Ecto neural progenitor cell (in vitro differentiated cells): ENCODE measurements at regions not wholly inside any gene's neighbourhood (a gene's known extent, or its start where the extent isn't known, plus 50 kb on each side); places are given as distances from the start of the nearest gene placed in this dataset.
"Not testable (repeated sequence)": the region's sequence is repeated elsewhere in the genome, so short reads cannot be mapped to it uniquely, and the experiment has no call there.

Experiments
- DNase-seq: peaks from one replicate; pipeline ENCODE4 v3.0.0-alpha.2; 2018; ENCODE audit warnings: low spot score

DNA sequence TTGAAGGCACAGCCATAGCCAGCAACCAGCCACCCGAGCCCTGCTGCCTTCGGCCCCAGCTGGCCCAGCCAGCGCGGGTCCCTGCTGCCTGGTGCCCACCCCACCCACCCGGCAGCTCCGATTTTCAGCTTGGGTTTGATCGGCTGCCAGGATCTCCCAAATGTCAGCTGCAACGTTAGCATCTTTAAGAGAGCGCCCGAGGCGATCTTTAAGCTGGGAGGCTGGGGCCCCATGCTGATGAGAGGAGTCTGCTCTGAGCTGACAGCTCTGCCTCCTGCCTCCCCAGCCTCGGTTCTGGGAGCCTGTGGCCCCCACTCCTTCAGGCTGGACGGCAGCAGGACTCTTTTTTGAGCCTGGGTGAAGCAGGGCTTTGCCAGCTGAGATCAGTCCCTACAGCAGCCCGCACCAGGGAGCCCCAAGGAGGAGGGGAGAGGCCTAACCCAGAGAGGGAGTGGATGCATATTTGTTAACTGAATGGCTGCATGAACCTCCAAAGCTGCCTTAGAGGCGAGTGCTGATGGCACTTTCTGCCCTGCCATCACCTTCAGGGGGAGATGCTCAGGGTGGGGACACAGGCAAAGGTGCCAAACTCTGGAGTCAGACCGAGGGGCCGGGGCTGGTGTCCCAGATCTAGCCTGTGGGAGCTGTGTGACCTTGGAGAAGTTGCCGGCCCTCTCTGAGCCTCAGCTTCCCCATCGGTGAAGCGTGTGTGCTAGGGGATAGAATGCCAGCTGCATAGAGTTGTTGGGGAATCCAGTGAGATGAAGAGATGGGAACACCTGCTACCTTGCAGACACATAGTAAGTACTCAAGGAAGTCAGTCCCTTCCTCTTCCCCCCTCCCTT lies 165.5 kb downstream of the C9orf50 start:
- no peak for DNase-seq

- no peak for DNase-seq
Observed at GRCh38 chr9:129454467-129455067, 166.3 kb downstream of the C9orf50 start.

DNA sequence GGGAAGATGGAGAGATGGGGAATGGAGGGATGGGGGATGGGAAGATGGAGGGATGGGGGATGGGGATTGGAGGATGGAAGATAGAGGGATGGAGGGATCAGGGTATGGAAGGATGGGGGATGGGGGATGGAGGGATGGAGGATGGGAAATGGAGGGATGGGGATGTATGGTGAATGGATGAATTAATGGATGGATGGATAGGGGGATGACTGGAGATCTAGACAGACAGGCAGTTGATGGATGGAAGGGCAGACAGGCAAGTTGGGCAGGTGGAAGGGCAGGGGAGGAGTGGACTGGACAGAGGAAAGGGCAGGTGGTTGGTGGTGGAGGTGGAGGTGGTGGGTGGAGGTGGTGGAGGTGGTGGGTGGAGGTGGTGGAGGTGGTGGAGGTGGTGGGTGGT lies 167.2 kb downstream of the C9orf50 start:
- DNase-seq = no peak

- DNase-seq = no peak
Observed at GRCh38 chr9:129451669-129452068, 169.2 kb downstream of the C9orf50 start.

DNA sequence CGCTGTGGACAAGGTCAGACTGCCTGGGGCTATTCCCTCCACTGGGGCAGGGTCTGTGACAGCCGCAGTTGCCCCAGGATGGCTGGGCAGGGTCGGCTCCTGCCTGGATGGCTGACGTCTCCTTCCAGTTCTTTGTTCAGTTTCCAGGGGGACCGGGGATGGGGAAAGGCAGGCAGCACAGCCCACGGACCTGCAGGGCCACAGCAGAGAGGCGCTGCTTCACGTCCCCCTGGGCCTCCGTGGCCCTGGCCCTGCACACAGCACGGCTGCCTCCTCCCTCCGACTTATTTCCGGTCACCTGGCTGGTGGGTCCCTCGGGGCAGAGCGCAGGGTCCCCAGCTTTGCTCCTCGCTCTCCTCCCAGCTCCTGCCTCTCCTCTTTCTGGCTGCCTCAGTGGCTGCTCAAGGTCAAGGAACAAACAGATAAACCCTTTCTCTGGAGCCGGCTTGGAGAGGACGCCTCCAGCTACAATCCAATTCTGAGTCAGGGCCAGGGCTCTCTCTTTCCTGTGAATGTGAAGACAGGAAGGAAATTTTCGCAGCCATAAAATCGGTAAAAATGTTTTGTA lies 169.7 kb downstream of the C9orf50 start:
- no peak for DNase-seq

DNA sequence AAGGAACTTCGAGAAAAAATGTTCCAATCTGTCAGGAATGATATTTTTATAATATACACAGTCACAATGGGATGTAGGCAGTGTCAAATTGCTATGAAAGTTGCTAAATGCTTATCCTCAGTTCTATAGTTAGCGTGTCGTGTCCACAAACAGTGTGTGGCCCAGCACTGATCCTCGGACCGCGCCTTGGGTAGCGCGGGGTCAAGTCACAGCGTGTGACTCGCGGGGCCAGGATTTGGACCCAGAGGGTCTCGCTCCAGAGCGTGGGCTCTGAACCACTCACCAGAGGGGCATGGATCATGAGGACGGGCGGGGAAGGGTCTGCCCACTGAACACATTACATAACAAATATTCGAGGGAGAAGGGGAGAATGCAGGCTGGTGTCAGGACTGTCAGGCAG lies 171.8 kb downstream of the C9orf50 start:
- DNase-seq = no peak

- no peak for DNase-seq
Observed at GRCh38 chr9:129446828-129447550, 173.9 kb downstream of the C9orf50 start.

GRCh38 chr9:129445794-129446306 lies 175.1 kb downstream of the C9orf50 start:
- DNase-seq = no peak

GRCh38 chr9:129443515-129444164 lies 177.3 kb downstream of the C9orf50 start:
- DNase-seq = not testable (repeated sequence)

DNA sequence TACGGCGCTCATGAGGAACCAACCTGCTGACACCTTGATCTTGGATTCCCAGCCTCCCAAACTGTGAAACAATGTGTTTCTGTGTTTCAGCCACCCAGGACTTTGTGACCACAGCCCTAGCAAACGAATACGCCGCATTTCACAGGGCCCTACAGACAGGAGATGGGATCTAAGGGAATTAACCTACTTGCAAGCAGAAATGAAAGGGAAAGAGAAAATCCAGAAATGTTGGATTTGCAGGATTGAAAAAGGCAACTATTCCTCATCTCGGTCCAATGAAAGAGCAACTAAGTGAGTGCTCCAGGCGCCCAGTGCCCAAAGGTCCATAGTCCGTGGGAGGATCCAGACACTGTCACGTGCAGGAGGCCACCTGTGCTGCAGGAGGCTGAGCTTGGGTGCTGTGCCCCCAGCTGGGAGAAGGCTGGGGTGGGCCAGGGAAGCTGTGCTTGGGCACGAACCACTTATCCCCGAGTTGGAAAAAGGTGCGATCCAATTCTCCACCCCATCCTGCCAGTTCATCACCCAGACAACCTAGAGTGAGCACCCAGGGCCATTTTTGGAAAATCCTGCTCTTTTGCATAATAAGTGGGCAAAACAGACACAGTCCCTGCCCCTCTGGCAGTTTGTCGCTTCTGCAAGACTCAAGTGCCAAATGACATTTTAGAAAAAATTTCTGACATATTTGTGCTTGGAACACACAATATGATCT lies 177.9 kb downstream of the C9orf50 start:
- no peak for DNase-seq

DNA sequence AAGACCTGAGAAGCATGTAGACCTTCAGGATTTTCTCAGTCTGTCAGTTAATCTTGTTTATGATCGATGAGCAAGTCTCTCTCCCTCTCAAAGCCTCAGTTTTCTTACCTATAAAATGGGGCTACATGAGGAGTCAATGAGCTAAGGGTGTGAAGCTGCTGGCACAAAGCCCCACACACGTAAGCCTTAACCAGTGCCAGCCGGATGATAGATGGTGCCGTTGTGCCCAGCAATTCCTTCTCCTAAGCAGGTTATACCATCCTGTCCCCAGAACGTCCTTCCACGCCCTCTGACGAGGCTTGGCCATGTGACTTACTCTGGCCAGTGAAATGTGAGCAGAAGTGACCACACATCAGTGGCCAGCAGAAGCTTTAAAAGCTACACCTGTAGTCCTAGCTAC lies 179.0 kb downstream of the C9orf50 start:
- DNase-seq = no peak

DNA sequence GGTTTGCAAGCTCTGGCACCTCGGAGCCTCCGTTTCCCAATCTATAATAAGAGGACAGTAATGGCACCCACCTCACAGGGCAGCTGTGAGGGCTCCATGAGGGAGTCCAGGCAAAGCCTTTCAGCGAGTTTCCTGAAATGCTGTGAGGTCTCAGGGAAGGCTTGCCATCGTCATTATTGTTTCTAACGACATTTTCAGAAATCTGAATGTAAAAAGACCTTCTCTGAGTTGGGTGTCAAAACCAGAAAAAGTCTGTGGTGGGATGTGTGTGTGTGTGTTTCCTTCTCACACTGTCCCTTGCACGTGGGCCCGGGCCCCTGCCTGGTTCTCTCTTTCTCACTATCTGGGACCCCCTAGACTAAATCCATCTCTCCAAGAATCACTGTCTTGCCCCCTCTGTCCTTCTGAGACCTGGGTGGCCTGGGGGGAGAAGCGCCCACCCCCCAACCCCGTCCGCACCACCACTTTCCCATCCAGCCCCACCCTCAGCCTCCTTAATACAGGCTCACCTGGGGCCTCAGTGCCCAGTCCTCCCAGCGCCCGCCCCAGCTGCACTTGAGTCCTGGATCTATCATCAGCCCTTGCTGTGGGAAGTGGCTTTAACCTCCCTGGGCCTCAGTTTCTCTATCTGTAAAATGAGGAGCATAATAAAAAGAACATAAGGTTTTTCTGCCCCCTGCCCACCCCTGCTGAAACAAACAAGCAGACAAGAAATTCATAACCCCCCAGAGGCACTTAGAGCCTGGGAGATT lies 180.3 kb downstream of the C9orf50 start:
- no peak for DNase-seq

DNA sequence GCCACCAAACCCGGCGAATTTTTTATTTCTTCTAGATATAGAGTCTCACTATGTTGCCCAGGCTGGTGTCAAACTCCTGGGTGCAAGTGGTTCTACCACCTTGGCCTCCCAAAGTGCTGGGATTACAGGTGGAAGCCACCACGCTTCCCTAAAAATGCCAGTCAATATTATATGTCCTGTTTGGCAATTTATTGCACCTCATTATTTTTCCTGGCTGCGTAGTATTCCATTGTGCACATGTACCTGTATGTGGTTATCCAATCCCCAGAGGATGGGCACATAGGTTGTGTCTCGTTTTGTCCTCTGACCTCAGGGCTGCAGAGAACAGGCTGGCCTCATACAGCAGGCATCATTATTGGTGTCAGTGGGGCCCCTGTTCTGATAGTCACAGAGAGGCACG lies 181.7 kb downstream of the C9orf50 start:
- DNase-seq = no peak

DNA sequence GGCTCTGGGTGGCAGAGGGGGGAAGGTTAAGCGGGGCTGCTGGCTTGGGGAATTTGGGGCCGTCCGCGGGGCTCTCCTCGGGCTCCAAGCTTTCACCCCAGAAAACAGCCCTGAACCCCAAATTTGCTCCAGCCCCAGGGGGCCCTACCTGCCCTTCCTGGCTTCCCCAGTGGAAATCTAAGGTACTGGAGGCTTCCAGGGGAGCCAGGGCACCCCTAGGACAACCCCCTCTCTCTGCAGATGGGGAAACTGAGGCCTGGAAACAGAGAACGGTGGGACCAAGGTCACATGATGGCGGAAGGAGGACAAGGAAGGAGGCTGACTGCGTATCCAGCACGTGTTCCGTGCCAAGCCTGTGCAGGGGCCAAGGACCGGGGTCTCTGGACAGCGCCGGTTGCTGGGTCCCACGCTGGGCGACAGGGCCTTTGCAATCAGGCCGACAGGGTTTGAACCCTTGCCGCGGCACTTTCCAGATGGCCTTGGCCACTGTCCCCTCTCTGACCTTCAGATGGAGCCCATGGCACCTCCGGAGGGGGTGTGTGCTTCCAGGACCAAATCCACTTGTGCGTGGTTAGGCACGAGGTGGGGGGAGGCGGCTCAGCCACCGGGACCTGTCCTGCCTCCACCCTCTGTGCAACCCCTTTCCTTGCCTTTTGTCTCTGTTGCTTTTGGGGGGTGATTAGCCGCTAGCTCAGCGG lies 183.1 kb downstream of the C9orf50 start:
- no peak for DNase-seq

DNA sequence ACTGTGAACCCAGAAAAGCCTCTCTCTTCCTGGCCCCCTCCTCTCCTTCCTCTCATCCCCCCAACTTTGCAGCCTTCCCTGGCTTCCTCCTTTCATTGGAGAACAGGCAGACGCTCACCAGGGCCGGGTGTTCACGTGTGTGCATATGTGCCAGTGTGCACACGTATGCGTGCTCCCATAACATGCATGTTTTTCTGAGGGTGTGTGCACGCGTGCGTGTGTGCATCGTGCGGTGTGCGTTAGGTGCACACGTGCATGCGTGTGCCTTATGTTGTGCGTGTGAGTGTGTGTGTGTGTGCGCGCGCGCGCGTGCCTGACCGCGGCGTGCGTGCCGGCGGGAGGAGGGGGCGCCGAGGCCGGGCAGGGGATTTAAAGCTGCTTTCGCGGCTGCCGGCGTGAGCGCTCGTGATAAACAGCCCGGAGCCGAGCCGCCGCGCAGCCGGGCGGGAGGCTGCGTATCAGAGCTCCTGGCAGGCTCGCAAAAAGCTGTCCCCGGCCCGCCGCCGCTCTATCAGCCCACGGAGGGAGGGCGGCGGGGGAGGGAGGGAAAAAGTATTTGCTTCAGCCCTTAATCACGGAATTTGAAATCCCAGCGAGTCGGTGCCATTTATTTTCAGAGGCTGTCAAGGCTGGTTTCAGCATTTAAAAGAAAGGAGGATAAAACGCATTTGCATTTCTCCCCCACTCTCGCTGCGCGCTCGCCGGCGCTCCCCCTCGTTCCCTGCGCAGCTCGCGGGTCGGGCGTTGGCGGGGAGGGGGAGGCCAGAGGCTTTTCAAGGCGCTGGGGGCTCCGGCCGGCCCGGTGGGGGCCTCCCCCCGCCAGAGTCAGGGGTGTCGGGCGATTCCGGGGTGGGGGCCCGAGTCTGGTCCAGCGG lies 183.9 kb downstream of the C9orf50 start:
- peak; percentile 78 for DNase-seq

DNA sequence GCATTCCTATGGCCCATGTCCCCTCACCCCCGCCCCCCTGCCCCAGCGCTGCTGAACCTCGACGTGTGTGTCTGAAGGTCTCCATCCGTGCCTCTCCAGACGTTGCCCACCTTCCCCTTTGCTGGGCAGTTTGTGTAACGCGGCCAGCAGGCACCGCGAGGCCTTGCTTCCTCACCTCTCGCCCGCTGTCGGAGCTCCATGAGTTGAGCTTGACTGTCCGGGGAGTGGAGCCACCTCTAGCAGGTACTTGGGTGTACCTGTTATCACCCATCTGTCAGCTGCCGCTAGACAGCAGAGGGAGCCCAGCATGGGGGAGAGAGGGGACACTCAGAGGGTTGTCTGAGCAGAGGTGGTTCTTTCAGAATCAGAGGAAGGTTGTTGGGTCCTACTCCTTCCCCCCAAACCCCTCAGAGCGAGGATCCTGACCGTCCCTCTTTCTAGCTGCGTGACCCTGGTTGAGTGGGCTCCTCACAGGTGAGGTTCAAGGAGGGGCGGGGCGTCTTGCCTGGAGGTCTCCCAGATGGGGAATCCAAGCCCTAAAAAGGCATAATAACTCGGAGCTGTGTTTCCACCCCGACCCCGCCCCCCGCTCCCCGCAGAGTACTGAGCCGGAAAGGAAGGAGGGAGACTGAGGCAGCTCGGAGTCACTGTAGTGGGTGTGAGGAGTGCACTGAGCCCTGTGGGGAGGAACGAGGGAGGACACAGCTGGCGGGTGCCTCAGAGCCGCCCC lies 184.7 kb downstream of the C9orf50 start:
- no peak for DNase-seq

GRCh38 chr9:129435291-129435690 lies 185.6 kb downstream of the C9orf50 start:
- DNase-seq = no peak

GRCh38 chr9:129434187-129434586 lies 186.7 kb downstream of the C9orf50 start:
- no peak for DNase-seq
